ENCODE measurements at regions not wholly inside any gene's neighbourhood (a gene's known extent, or its start where the extent isn't known, plus 50 kb on each side); places are given as distances from the start of the nearest gene placed in this dataset.
"Not testable (repeated sequence)": the region's sequence is repeated elsewhere in the genome, so short reads cannot be mapped to it uniquely, and the experiment has no call there.

GRCh38 chr12:124379938-124380754 lies 85.3 kb downstream of the RFLNA start:
- DNase-seq: no peak

DNA sequence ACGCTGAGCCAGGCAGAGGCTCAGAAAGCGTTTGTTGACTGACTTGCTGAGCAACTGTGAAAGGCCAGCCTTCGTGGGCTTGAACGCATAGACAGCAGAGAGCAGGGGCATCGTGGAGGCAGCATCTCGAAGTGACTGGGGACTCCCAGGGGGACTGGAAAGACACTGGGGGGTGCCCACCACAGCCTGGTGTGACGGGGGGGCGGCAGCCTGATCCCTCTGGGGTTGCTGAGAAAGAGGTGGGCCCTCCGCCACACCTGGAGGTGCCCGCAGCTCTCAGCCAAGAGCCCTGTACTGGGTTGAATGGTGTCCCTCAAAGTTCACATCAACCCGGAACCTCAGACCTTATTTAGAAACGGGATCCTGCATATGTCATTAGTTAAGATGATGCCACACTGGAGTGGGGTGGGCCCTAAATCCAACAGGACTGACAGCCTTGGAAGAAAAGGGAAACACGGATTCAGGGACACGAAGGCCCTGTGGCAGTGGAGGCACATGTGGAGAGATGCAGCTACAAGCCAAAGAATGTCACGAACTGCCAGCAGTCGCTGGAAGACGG lies 84.6 kb downstream of the RFLNA start:
- DNase-seq: no peak

GRCh38 chr12:124378926-124379325 lies 84.0 kb downstream of the RFLNA start:
- no peak for DNase-seq

- no peak for DNase-seq
Measured at GRCh38 chr12:124377981-124378509, 83.2 kb downstream of the RFLNA start.

GRCh38 chr12:124376435-124376834 lies 81.5 kb downstream of the RFLNA start:
- no peak for DNase-seq

- DNase-seq: no peak
Measured at GRCh38 chr12:124375789-124376175, 80.9 kb downstream of the RFLNA start.

GRCh38 chr12:124375141-124375788 lies 80.4 kb downstream of the RFLNA start:
- no peak for DNase-seq

GRCh38 chr12:124374567-124374966 lies 79.7 kb downstream of the RFLNA start:
- DNase-seq: no peak

DNA sequence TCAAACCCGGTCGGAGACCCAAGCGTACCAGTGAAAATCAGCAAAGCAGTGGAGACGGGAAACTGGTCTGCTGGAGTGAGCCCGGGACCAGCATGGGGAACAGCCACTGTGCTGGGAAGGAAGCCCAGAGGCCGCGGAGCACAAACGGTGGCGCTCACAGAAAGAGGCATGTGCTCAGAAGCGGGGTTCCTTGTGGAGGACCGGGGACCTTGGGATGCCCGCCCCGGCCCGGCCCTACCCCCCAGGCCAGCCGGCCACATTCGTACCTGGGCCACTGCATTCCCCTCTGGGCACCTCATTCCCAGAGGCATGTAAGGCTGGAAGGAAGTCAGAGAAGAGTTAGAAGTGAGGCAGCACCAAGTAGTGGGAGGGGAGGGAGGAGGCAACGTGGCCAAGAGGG lies 79.3 kb downstream of the RFLNA start:
- no peak for DNase-seq

GRCh38 chr12:124373701-124374100 lies 78.8 kb downstream of the RFLNA start:
- not testable (repeated sequence) for DNase-seq

DNA sequence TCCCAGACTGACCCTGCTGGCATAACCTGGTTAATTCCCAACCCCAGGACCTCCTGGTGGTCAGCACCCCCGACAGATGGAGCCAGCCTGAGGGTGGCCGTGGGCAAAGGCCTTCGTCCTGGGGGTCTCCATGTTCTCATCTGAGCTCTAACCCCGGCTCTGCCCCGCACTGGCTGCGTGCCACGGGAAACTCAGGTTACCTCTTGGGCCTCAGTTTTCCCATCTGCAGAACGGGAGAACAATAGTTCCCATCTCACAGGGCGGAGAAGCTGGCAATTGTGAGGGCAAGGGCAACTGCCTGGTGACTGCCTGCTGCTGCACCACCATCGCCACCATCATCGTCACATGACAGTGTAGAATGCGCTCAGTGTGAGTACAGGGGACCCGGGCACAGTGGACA lies 77.9 kb downstream of the RFLNA start:
- DNase-seq: no peak

DNA sequence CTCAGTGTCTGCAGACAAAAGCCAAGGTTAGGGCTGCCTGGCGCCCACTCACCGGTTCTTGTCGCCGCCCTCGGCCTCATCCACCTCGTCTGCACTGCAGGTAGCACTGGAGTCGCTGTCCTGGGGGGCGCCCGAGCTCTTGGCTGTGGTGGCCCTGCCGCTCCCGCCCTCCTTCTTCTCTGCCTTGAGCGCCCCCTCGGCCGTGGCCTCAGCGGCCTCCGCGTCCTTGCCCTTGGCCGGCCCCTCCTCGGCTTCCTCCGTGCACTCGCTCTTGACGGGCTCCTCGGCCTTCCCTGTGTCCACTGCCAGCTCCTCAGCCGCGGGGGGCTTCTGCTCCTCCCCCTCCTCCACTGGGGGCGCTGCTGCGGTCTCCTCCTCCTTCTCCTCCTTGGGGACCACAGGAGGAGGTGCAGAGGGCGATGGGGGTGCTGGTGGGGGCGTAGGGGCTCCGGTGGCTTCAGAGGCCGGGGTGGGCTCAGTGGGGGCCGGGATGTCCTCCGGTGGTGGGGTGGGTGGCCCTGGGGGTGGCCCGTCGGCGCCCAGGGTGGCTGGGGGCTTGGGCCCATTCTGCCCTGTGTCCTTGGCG lies 77.2 kb downstream of the RFLNA start:
- no peak for DNase-seq

- no peak for DNase-seq
Measured at GRCh38 chr12:124371366-124371765, 76.5 kb downstream of the RFLNA start.

GRCh38 chr12:124370851-124371250 lies 76.0 kb downstream of the RFLNA start:
- DNase-seq: no peak

GRCh38 chr12:124370384-124370783 lies 75.5 kb downstream of the RFLNA start:
- no peak for DNase-seq

DNA sequence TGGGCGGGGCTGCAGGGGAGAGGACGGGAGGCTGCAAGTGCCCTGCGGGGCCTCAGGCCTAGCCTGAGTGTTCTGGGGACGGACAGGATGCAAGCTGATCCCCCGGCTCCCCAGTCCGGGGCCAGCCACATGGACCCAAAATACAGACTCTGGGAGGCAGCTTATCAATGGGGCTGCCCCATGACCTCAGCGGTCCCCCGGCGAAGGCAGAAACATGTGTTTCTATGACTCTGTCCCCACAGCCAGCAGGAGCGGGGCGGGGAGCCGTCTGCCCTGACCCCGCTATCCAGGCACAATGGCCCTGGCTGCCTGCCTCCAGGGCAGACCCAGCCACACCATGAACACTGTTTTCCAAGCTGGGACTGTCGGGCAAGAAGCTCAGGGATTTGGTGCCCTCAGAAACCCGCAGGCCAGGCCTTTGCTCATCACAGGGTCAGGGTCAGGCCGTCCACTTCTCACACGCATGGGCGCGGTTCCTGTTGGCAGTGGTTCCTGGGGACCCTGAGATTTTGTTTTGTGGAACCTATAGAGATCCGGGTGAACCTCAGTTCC lies 75.0 kb downstream of the RFLNA start:
- DNase-seq: no peak

DNA sequence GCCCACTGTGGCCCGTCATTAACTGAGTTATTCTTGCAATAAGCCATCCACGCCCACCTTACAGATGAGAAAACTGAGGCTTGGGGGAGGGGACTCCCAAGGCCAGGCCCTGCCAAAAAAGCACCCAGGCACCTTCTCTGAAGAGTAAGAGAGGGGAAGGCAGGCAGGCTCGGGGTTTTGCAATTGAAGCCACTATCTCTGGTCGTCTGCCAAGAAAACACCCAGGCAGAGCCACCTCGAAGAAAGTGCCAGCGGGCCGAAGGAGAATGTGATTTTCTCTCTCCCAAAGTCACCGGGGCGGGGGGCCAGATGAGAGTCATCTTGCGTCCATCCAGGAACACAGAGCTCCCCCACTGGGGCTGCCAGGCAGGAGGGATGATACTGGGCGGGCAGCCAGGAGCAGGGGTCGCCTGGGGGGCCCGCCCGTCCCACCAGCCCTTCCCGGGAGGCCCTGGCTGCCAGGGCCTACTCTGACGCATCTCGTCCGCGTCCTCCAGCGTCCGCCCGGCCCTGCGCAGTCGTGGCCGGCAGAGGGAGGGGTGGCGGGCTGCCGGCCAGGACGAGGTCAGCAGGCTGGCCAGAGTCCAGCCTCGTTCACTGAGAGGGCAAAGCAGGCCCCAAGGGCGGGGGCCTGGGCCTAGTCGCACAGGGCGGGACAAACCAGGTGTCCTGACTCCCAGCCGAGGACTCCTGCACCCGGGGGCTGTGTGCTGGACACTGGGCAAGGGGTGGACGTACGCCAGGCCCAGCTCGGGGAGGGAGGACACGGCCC lies 74.3 kb downstream of the RFLNA start:
- no peak for DNase-seq

GRCh38 chr12:124368421-124369032 lies 73.6 kb downstream of the RFLNA start:
- DNase-seq: no peak

GRCh38 chr12:124365726-124366430 lies 71.0 kb downstream of the RFLNA start:
- DNase-seq: no peak

All from NCI-H1048 (cell line).